Mucosa of descending colon (tissue), 3 donors: ENCODE measurements at regions not wholly inside any gene's neighbourhood (a gene's known extent, or its start where the extent isn't known, plus 50 kb on each side); places are given as distances from the start of the nearest gene placed in this dataset.

Experiments
- ATAC-seq: fragments of 200-7000 bp; cut with Tn5 transposase; one replicate; pipeline ENCODE4 v1.9.1; 2020; ENCODE audit warnings: mild to moderate bottlenecking, moderate library complexity
- DNase-seq, 3 donors: peaks; one replicate each; pipeline ENCODE4 v3.0.0-alpha.2; 2020
- H3K36me3 ChIP-seq: fragments of 200-600 bp; one replicate; pipeline ENCODE4 v1.8.0; 2021; ENCODE audit warnings: low read depth, mild to moderate bottlenecking
- H3K4me1 ChIP-seq: fragments of 200-600 bp; one replicate; pipeline ENCODE4 v1.8.0; 2021; ENCODE audit warnings: low read depth, mild to moderate bottlenecking
- H3K4me3 ChIP-seq: fragments of 200-600 bp; one replicate; pipeline ENCODE4 v1.8.0; 2021; ENCODE audit warnings: mild to moderate bottlenecking
- H3K9me3 ChIP-seq: fragments of 200-600 bp; one replicate; pipeline ENCODE4 v1.8.0; 2021; ENCODE audit warnings: mild to moderate bottlenecking
- CTCF ChIP-seq: fragments of 200-600 bp; IDR thresholded peaks from one replicate; pipeline ENCODE4 v1.8.0; 2022; ENCODE audit warnings: antibody characterized with exemption, mild to moderate bottlenecking
- intact Hi-C, 2 donors: fragments of 100-400 bp; cut with DNase I in 1 of 2; cut with micrococcal nuclease in 1 of 2; formaldehyde crosslinking; loops; one replicate each; pipeline versions ENCODE4 v1.11.0 to v1.11.1; 2022; cut with DNase I, micrococcal nuclease
- donor health status: DM: no; HTN: no; CAD: no; lungs with moderate emphysema.
- donor health status: DM: no; HTN: no; CAD: no.
- donor health status: DM: no; HTN: yes; CAD: no.

- Histone ChIP-seq H3K4me3 (no peak overlapping the region), H3K36me3 (no peaks in the 10 kb centered on the region), H3K9me3 (no peaks in the 10 kb centered on the region), H3K4me1 (no peaks in the 10 kb centered on the region)
- intact Hi-C loops = no loop called here
- no peak for TF ChIP-seq CTCF
- ATAC-seq (no peak), DNase-seq (no peak)
Observed at GRCh38 chr7:45986355-45987298, 65.6 kb upstream of the IGFBP3 start.

- intact Hi-C loops = no loop called here
- no peaks in the 10 kb centered on the region for H3K36me3 ChIP-seq
- ATAC-seq (no peak), DNase-seq (no peak)
- H3K4me1 ChIP-seq = no peaks in the 10 kb centered on the region
- no peak overlapping the region for H3K4me3 ChIP-seq
- H3K9me3 ChIP-seq = no peaks in the 10 kb centered on the region
- no peak for TF ChIP-seq CTCF
Observed at GRCh38 chr7:45985902-45986301, 64.8 kb upstream of the IGFBP3 start.

GRCh38 chr7:45984386-45985295 is 63.6 kb upstream of the IGFBP3 start:
- no peak for DNase-seq
- no peak for ATAC-seq

GRCh38 chr7:45983720-45984255 is 62.7 kb upstream of the IGFBP3 start:
- Histone ChIP-seq H3K4me1 (no peaks in the 10 kb centered on the region), H3K9me3 (no peaks in the 10 kb centered on the region), H3K4me3 (no peak overlapping the region), H3K36me3 (no peaks in the 10 kb centered on the region)
- no peak for DNase-seq
- intact Hi-C loops = no loop called here
- no peak for ATAC-seq
- no peak for TF ChIP-seq CTCF

More at GRCh38 chr7:45984386-45985295, 63.6 kb upstream of the IGFBP3 start:
- intact Hi-C loops = no loop called here
- no peaks in the 10 kb centered on the region for H3K4me1 ChIP-seq
- H3K36me3 ChIP-seq = no peaks in the 10 kb centered on the region
- no peak for TF ChIP-seq CTCF
- no peaks in the 10 kb centered on the region for H3K9me3 ChIP-seq
- H3K4me3 ChIP-seq = no peak overlapping the region

- Histone ChIP-seq H3K36me3 (no peaks in the 10 kb centered on the region), H3K4me3 (no peak overlapping the region), H3K4me1 (no peaks in the 10 kb centered on the region), H3K9me3 (no peaks in the 10 kb centered on the region)
- intact Hi-C loops = no loop called here
- DNase-seq = no peak
- TF ChIP-seq CTCF = no peak
- ATAC-seq = no peak
Observed at GRCh38 chr7:45982907-45983719, 62.0 kb upstream of the IGFBP3 start.
